Panc1 (cell line): ENCODE measurements at regions not wholly inside any gene's neighbourhood (a gene's known extent, or its start where the extent isn't known, plus 50 kb on each side); places are given as distances from the start of the nearest gene placed in this dataset.

Experiments used
- POLR2AphosphoS5 ChIP-seq: IDR thresholded peaks from 2 replicates; pipeline ENCODE4 v1.6.1; 2012; ENCODE audit warnings: mild to moderate bottlenecking, low read depth, low read length, moderate library complexity
- SIN3A ChIP-seq: IDR thresholded peaks from 2 replicates; pipeline ENCODE4 v1.6.1; 2012; ENCODE audit warnings: low read depth, mild to moderate bottlenecking, low read length, moderate library complexity, borderline replicate concordance; ENCODE audit not compliant: insufficient read depth

DNA sequence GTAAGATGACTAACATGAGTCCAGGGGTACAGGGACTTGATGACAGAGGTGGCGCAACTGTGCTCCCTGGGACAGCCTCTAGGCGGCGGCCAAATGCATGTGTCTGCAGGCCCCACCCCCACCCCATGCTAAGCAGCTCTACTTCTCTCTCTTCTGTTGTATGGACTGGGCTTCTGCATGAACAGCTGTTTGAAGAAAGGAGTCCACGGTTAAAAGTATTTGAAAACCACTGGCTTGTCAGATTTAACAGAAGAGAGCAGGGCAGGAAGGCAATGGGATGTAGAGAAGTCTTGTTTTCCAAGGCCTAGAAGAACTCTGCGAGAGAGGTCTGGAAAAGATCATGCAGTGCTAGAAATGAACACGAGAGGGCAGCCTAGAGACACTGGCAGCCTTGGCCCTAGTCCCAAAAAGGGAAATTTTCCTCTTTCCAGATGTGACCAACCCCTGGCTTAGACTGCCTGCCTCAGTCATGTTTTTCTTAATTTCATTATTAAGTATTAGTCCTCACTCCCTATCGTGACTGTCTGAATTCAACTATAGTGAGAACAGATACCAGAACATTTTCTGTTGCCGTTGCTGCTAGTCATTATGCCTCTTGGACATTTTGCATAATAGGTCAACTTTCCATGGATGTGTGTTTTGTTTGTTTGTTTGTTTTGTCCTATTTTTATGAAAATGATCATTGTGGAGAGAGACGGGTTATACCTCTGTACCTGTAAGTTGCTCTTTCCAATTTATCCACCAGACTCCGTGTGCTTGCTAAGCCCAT, 265.0 kb downstream of the ADGRG6 start:
- TF ChIP-seq POLR2AphosphoS5 (no peak), SIN3A (no peak)
